GM23338 (cell line): ENCODE measurements at regions not wholly inside any gene's neighbourhood (a gene's known extent, or its start where the extent isn't known, plus 50 kb on each side); places are given as distances from the start of the nearest gene placed in this dataset.

Experiments used
- ATAC-seq: fragments of 200-7000 bp; cut with Tn5 transposase; 3 replicates; pipeline ENCODE4 v1.9.1; 2020
- DNase-seq: peaks from one replicate; pipeline ENCODE4 v3.0.0-alpha.2; 2015; ENCODE audit warnings: low spot score
- H2AFZ ChIP-seq: fragments of 200-600 bp; sonication (generic); 2 replicates; pipeline ENCODE4 v1.8.0; 2016; ENCODE audit warnings: antibody characterized with exemption, mild to moderate bottlenecking, moderate library complexity
- H3F3A ChIP-seq: fragments of 200-600 bp; sonication (generic); replicated peaks from 2 replicates; pipeline ENCODE4 v1.8.0; 2017; ENCODE audit warnings: antibody characterized with exemption, mixed run types, low read depth
- H3K27ac ChIP-seq: fragments of 200-600 bp; sonication (generic); 2 replicates; pipeline ENCODE4 v1.6.1; 2016; ENCODE audit warnings: low read depth
- H3K27me3 ChIP-seq: fragments of 200-600 bp; sonication (generic); 2 replicates; pipeline ENCODE4 v1.8.0; 2016; ENCODE audit warnings: mild to moderate bottlenecking, mixed run types, moderate library complexity; ENCODE audit not compliant: insufficient read depth
- H3K36me3 ChIP-seq: fragments of 200-600 bp; sonication (generic); 2 replicates; pipeline ENCODE4 v1.8.0; 2016; ENCODE audit warnings: mild to moderate bottlenecking; ENCODE audit not compliant: insufficient read depth
- H3K4me1 ChIP-seq: fragments of 200-600 bp; sonication (generic); 2 replicates; pipeline ENCODE4 v1.8.0; 2016; ENCODE audit warnings: mild to moderate bottlenecking, moderate library complexity; ENCODE audit not compliant: insufficient read depth
- H3K4me2 ChIP-seq: fragments of 200-600 bp; sonication (generic); 2 replicates; pipeline ENCODE4 v1.7.1; 2017; ENCODE audit warnings: mixed run types
- H3K4me3 ChIP-seq: fragments of 200-600 bp; sonication (generic); 2 replicates; pipeline ENCODE4 v1.6.1; 2016; ENCODE audit warnings: mixed run types
- H3K79me2 ChIP-seq: fragments of 200-600 bp; sonication (generic); replicated peaks from 2 replicates; pipeline ENCODE4 v1.8.0; 2017; ENCODE audit warnings: mild to moderate bottlenecking; ENCODE audit not compliant: insufficient read depth
- H3K9me2 ChIP-seq: fragments of 200-600 bp; sonication (generic); 2 replicates; pipeline ENCODE4 v1.8.0; 2017; ENCODE audit not compliant: insufficient read depth
- H4K20me1 ChIP-seq: fragments of 200-600 bp; sonication (generic); replicated peaks from 2 replicates; pipeline ENCODE4 v1.8.0; 2017; ENCODE audit warnings: mild to moderate bottlenecking; ENCODE audit not compliant: insufficient read depth
- H3K27ac Mint-ChIP-seq: 2 replicates; pipeline ENCODE4 v1.8.0; 2020; ENCODE audit warnings: inconsistent platforms, mild to moderate bottlenecking, moderate library complexity, mixed read lengths
- H3K27me3 Mint-ChIP-seq: 3 replicates; pipeline ENCODE4 v1.8.0; 2022; ENCODE audit warnings: low read depth, mild to moderate bottlenecking, moderate library complexity, mixed read lengths, inconsistent platforms; ENCODE audit not compliant: insufficient read depth, poor library complexity
- H3K36me3 Mint-ChIP-seq: 3 replicates; pipeline ENCODE4 v1.8.0; 2021; ENCODE audit warnings: low read depth, mild to moderate bottlenecking, inconsistent platforms, moderate library complexity, mixed read lengths
- H3K4me1 Mint-ChIP-seq: 3 replicates; pipeline ENCODE4 v1.8.0; 2020; ENCODE audit warnings: mild to moderate bottlenecking, inconsistent platforms, mixed read lengths
- H3K4me3 Mint-ChIP-seq: 3 replicates; pipeline ENCODE4 v1.8.0; 2021; ENCODE audit warnings: moderate library complexity, mild to moderate bottlenecking, inconsistent platforms, mixed read lengths
- H3K9me3 Mint-ChIP-seq: 3 replicates; pipeline ENCODE4 v1.8.0; 2020; ENCODE audit warnings: moderate library complexity, mild to moderate bottlenecking, inconsistent platforms, mixed read lengths
- CREB1 ChIP-seq: fragments of 250-450 bp; sonication (Bioruptor Pico); IDR thresholded peaks from 2 replicates; pipeline ENCODE4 v1.5.0; 2020; ENCODE audit warnings: low read depth, mild to moderate bottlenecking, moderate library complexity
- ETS1 ChIP-seq: IDR thresholded peaks from 2 replicates; pipeline ENCODE4 v1.6.1; 2016; ENCODE audit warnings: antibody characterized with exemption
- EZH2 ChIP-seq: fragments of 200-600 bp; sonication (generic); IDR thresholded peaks from one replicate; pipeline ENCODE4 v1.8.0; 2017; ENCODE audit warnings: antibody characterized with exemption, mild to moderate bottlenecking, low read depth; ENCODE audit not compliant: unreplicated experiment
- EZH2phosphoT487 ChIP-seq: fragments of 200-600 bp; sonication (generic); IDR thresholded peaks from one replicate; pipeline ENCODE4 v1.8.1; 2018; ENCODE audit warnings: antibody characterized with exemption; ENCODE audit not compliant: unreplicated experiment
- JUNB ChIP-seq: IDR thresholded peaks from one replicate; pipeline ENCODE4 v1.6.1; 2016; ENCODE audit warnings: antibody characterized with exemption; ENCODE audit not compliant: unreplicated experiment
- NANOG ChIP-seq: IDR thresholded peaks from 2 replicates; pipeline ENCODE4 v1.6.1; 2016; ENCODE audit warnings: antibody characterized with exemption, borderline replicate concordance
- REST ChIP-seq: IDR thresholded peaks from one replicate; pipeline ENCODE4 v1.6.1; 2018; ENCODE audit warnings: antibody characterized with exemption; ENCODE audit not compliant: unreplicated experiment
- STAT1 ChIP-seq: IDR thresholded peaks from one replicate; pipeline ENCODE4 v1.6.1; 2016; ENCODE audit warnings: antibody characterized with exemption; ENCODE audit not compliant: unreplicated experiment
- ZNF331 ChIP-seq: fragments of 250-450 bp; sonication (Bioruptor Pico); IDR thresholded peaks from 2 replicates; pipeline ENCODE4 v1.5.0; 2020; ENCODE audit warnings: low read depth, mild to moderate bottlenecking, moderate library complexity

- Mint-ChIP-seq H3K27ac (no peak overlapping the region), H3K9me3 (no peaks in the 10 kb centered on the region), H3K4me3 (no peak overlapping the region), H3K36me3 (no peaks in the 10 kb centered on the region; the same call in 2 of the 3 replicates), H3K27me3 (peaks cover 12% of the 10 kb centered on the region), H3K4me1 (peaks cover 20% of the 10 kb centered on the region)
- DNase-seq (no peak), ATAC-seq (no peak)
- Histone ChIP-seq H3K4me3 (no peak overlapping the region), H3K9me2 (no peaks in the 10 kb centered on the region), H2AFZ (no peak overlapping the region), H3K36me3 (no peaks in the 10 kb centered on the region), H3K79me2 (no peaks in the 10 kb centered on the region), H3K27ac (no peak overlapping the region), H4K20me1 (no peaks in the 10 kb centered on the region), H3K27me3 (no peaks in the 10 kb centered on the region), H3K4me1 (peaks cover 6% of the 10 kb centered on the region; the same call in 1 of the 2 replicates), H3F3A (no peaks in the 10 kb centered on the region), H3K4me2 (no peak overlapping the region)
- no peak for TF ChIP-seq CREB1
- no peak for TF ChIP-seq REST
- no peak for TF ChIP-seq JUNB
- TF ChIP-seq STAT1 = no peak
- TF ChIP-seq ZNF331 = no peak
- no peak for TF ChIP-seq EZH2
Measured at GRCh38 chr15:62805502-62805901, 237.0 kb upstream of the TPM1 start.

- ATAC-seq = peak; percentile 88
- TF ChIP-seq ZNF331 = no peak
- TF ChIP-seq STAT1 = no peak
- no peak for TF ChIP-seq JUNB
- TF ChIP-seq ETS1 = no peak
- TF ChIP-seq EZH2phosphoT487 = no peak
- no peak for TF ChIP-seq REST
- no peak for TF ChIP-seq NANOG
- no peak for TF ChIP-seq EZH2
Measured at GRCh38 chr15:62807539-62808130, 234.9 kb upstream of the TPM1 start.

More at GRCh38 chr15:62807539-62808130, 234.9 kb upstream of the TPM1 start:
- H3K27ac Mint-ChIP-seq = no peak overlapping the region
- Histone ChIP-seq H3K36me3 (no peaks in the 10 kb centered on the region), H3K4me3 (no peak overlapping the region), H3K9me2 (no peaks in the 10 kb centered on the region), H4K20me1 (no peaks in the 10 kb centered on the region), H3K27ac (no peak overlapping the region), H3K4me1 (peaks cover 6% of the 10 kb centered on the region; the same call in 1 of the 2 replicates), H2AFZ (no peak overlapping the region), H3K27me3 (no peaks in the 10 kb centered on the region), H3K79me2 (no peaks in the 10 kb centered on the region), H3K4me2 (no peak overlapping the region), H3F3A (no peaks in the 10 kb centered on the region)
- H3K27me3 Mint-ChIP-seq = peaks cover 12% of the 10 kb centered on the region
- H3K4me3 Mint-ChIP-seq = no peak overlapping the region
- no peaks in the 10 kb centered on the region for H3K9me3 Mint-ChIP-seq
- H3K36me3 Mint-ChIP-seq = no peaks in the 10 kb centered on the region; the same call in 2 of the 3 replicates
- DNase-seq = peak; percentile 66
- peaks cover 20% of the 10 kb centered on the region for H3K4me1 Mint-ChIP-seq
